SK-N-SH (cell line): ENCODE measurements at regions not wholly inside any gene's neighbourhood (a gene's known extent, or its start where the extent isn't known, plus 50 kb on each side); places are given as distances from the start of the nearest gene placed in this dataset.

Experiments used
- CTCF ChIA-PET: fragments of 300-600, 350-600 bp; formaldehyde crosslinking; extraction: SDS; loops from one replicate; lab custom pipeline; 2021; lab: Yijun Ruan, JAX
- POLR2A ChIA-PET: fragments of 350-600 bp; sonication (Branson Sonifier 250); formaldehyde crosslinking; extraction: SDS; loops from one replicate; lab custom pipeline; 2020; ENCODE audit warnings: antibody characterized with exemption, inconsistent platforms; lab: Yijun Ruan, JAX
- DNase-seq: peaks from one replicate; pipeline ENCODE4 v3.0.0; 2012
- H2AFZ ChIP-seq: fragments of 200-600 bp; sonication (generic); 2 replicates; pipeline ENCODE4 v1.8.1; 2016; ENCODE audit warnings: antibody characterized with exemption, mild to moderate bottlenecking, low read depth
- H3F3A ChIP-seq: fragments of 200-600 bp; sonication (generic); replicated peaks from 2 replicates; pipeline ENCODE3; 2016; ENCODE audit warnings: antibody characterized with exemption, mild to moderate bottlenecking; ENCODE audit not compliant: insufficient read depth
- H3K27ac ChIP-seq, 2 experiments: fragments of 200-500 bp in 1 of 2; fragments of 200-600 bp in 1 of 2; sonication (Bioruptor generic) in 1 of 2; sonication (generic), shearing (Covaris generic) in 1 of 2; 2 replicates each; pipeline versions ENCODE4 v1.5.1 to v1.6.1; 2014 to 2016; ENCODE audit warnings: low read depth in 2 of 2, inconsistent platforms in 1 of 2, low read length in 1 of 2, mild to moderate bottlenecking in 1 of 2, mixed read lengths in 1 of 2
- H3K27me3 ChIP-seq: fragments of 200-600 bp; sonication (generic), shearing (Covaris generic); 2 replicates; pipeline ENCODE4 v1.6.1; 2016; ENCODE audit warnings: mixed run types; ENCODE audit not compliant: insufficient read depth
- H3K36me3 ChIP-seq, 2 experiments: fragments of 200-500 bp in 1 of 2; fragments of 200-600 bp in 1 of 2; sonication (Bioruptor generic) in 1 of 2; sonication (generic) in 1 of 2; replicated peaks in 1 of 2; 2 replicates each; pipeline versions ENCODE3 to v1.5.1; 2014 to 2016; ENCODE audit warnings: low read length in 1 of 2, mild to moderate bottlenecking in 1 of 2; ENCODE audit not compliant: insufficient read depth in 2 of 2, control insufficient read depth in 1 of 2
- H3K4me1 ChIP-seq, 2 experiments: fragments of 200-500 bp in 1 of 2; fragments of 200-600 bp in 1 of 2; sonication (Bioruptor generic) in 1 of 2; sonication (generic), shearing (Covaris generic) in 1 of 2; 2 replicates each; pipeline versions ENCODE4 v1.5.1 to v1.6.1; 2014 to 2016; ENCODE audit warnings: low read depth in 1 of 2, low read length in 1 of 2, mixed run types in 1 of 2; ENCODE audit not compliant: insufficient read depth in 2 of 2, control insufficient read depth in 1 of 2
- H3K4me2 ChIP-seq: fragments of 200-600 bp; sonication (generic), shearing (Covaris generic); 2 replicates; pipeline ENCODE4 v1.6.1; 2017; ENCODE audit warnings: mixed run types
- H3K4me3 ChIP-seq, 2 experiments: fragments of 200-500 bp in 1 of 2; fragments of 200-600 bp in 1 of 2; sonication (Bioruptor generic) in 1 of 2; sonication (generic), shearing (Covaris generic) in 1 of 2; 2 replicates each; pipeline versions ENCODE4 v1.5.1 to v1.8.1; 2014 to 2016; ENCODE audit warnings: low read depth in 2 of 2, inconsistent platforms in 1 of 2, low read length in 1 of 2, mild to moderate bottlenecking in 1 of 2, mixed read lengths in 1 of 2, moderate library complexity in 1 of 2
- H3K79me2 ChIP-seq: fragments of 200-600 bp; sonication (generic); 2 replicates; pipeline ENCODE4 v1.8.1; 2017; ENCODE audit warnings: mild to moderate bottlenecking; ENCODE audit not compliant: insufficient read depth
- H3K9ac ChIP-seq: fragments of 200-600 bp; sonication (generic); 2 replicates; pipeline ENCODE4 v1.6.1; 2017; ENCODE audit warnings: mixed run types
- H3K9me2 ChIP-seq: fragments of 200-600 bp; sonication (generic); 2 replicates; pipeline ENCODE4 v1.6.1; 2017; ENCODE audit warnings: mixed run types
- H3K9me3 ChIP-seq: fragments of 200-600 bp; sonication (generic); 2 replicates; pipeline ENCODE4 v1.6.1; 2017; ENCODE audit warnings: mixed run types, mild to moderate bottlenecking, moderate library complexity
- H4K20me1 ChIP-seq: fragments of 200-600 bp; sonication (generic); 2 replicates; pipeline ENCODE4 v1.6.1; 2017; ENCODE audit warnings: mild to moderate bottlenecking, mixed run types; ENCODE audit not compliant: insufficient read depth
- CTCF ChIP-seq: fragments of 200-600 bp; sonication (generic); IDR thresholded peaks from 2 replicates; pipeline ENCODE4 v1.6.1; 2017; ENCODE audit warnings: antibody characterized with exemption, mild to moderate bottlenecking, moderate library complexity
- ELF1 ChIP-seq: IDR thresholded peaks from 2 replicates; pipeline ENCODE4 v1.4.0; 2012
- EZH2phosphoT487 ChIP-seq: fragments of 200-600 bp; sonication (generic); IDR thresholded peaks from 2 replicates; pipeline ENCODE4 v1.6.1; 2017; ENCODE audit warnings: low read depth, mixed run types, mild to moderate bottlenecking, antibody characterized with exemption, moderate library complexity, borderline replicate concordance
- FOSL2 ChIP-seq: IDR thresholded peaks from 2 replicates; pipeline ENCODE4 v1.4.0; 2012; ENCODE audit warnings: low read depth, mild to moderate bottlenecking, moderate library complexity, borderline replicate concordance
- FOXJ3 ChIP-seq: sonication (generic); formaldehyde crosslinking; IDR thresholded peaks from 2 replicates; pipeline ENCODE4 v1.5.1; 2020; ENCODE audit warnings: mild to moderate bottlenecking, missing genetic modification reagents
- JUND ChIP-seq: IDR thresholded peaks from 2 replicates; pipeline ENCODE4 v1.4.0; 2012
- NFIC ChIP-seq: IDR thresholded peaks from 2 replicates; pipeline ENCODE4 v1.4.0; 2012; ENCODE audit warnings: borderline replicate concordance
- PBX3 ChIP-seq: IDR thresholded peaks from 2 replicates; pipeline ENCODE4; 2012
- POLR2AphosphoS5 ChIP-seq: IDR thresholded peaks from 2 replicates; pipeline ENCODE4 v1.6.1; 2012; ENCODE audit warnings: low read depth, low read length
- RCOR1 ChIP-seq: fragments of 150-350 bp; IDR thresholded peaks from 2 replicates; pipeline ENCODE4 v1.6.1; 2017; ENCODE audit warnings: antibody characterized with exemption, low read length
- RXRA ChIP-seq: IDR thresholded peaks from 2 replicates; pipeline ENCODE4 v1.4.0; 2012; ENCODE audit warnings: low read depth, mild to moderate bottlenecking, borderline replicate concordance
- TAF1 ChIP-seq: IDR thresholded peaks from 2 replicates; pipeline ENCODE4 v1.6.1; 2012; ENCODE audit warnings: low read depth, mild to moderate bottlenecking, low read length, moderate library complexity, borderline replicate concordance
- TCF12 ChIP-seq: IDR thresholded peaks from 2 replicates; pipeline ENCODE4 v1.4.0; 2012
- TEAD4 ChIP-seq: IDR thresholded peaks from 2 replicates; pipeline ENCODE4 v1.4.0; 2012; ENCODE audit warnings: mild to moderate bottlenecking, borderline replicate concordance; ENCODE audit not compliant: insufficient read depth
- WGBS: methylation state at CpG from one replicate; pipeline ENCODE4 v1.1.6; 2017; ENCODE audit warnings: low lambda C conversion rate; 5-methylcytosine and 5-hydroxymethylcytosine counted together
- TF ChIP-seq, protein P1 (sequence below): IDR thresholded peaks from 2 replicates; pipeline ENCODE4 v1.4.0; 2012; ENCODE audit warnings: low read depth, borderline replicate concordance
- TF ChIP-seq, protein P2 (sequence below): fragments of 150-350 bp; IDR thresholded peaks from 2 replicates; pipeline ENCODE4 v1.6.1; 2016; ENCODE audit warnings: mild to moderate bottlenecking, low read depth, low read length

DNA sequence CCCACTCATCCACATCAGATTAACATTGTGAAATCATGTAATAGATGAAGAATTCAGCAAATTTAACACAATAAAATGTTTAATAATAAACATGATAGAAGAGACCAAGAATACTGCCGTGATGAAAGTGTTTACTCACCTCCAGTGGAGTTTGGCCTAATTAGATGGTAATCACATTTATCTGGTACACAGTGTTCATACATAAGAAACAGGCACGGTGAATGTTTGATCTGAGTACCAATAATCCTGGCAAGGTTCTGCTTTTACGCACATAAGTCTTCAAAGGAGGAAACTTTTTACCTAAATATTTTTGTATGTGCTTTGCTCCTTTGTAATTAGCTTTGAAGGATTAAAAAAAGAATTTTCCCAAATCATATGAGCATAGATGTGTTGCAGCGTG, 122.5 kb downstream of the IRS1 start:
- DNase-seq = no peak
- no peak overlapping the region for H3K4me2 ChIP-seq
- H3K27me3 ChIP-seq = no peaks in the 10 kb centered on the region
- H2AFZ ChIP-seq = no peak overlapping the region
- ChIA-PET CTCF (no interaction called here), POLR2A (no interaction called here)
- H3K9ac ChIP-seq = no peak overlapping the region
- TF ChIP-seq, protein P1, sequence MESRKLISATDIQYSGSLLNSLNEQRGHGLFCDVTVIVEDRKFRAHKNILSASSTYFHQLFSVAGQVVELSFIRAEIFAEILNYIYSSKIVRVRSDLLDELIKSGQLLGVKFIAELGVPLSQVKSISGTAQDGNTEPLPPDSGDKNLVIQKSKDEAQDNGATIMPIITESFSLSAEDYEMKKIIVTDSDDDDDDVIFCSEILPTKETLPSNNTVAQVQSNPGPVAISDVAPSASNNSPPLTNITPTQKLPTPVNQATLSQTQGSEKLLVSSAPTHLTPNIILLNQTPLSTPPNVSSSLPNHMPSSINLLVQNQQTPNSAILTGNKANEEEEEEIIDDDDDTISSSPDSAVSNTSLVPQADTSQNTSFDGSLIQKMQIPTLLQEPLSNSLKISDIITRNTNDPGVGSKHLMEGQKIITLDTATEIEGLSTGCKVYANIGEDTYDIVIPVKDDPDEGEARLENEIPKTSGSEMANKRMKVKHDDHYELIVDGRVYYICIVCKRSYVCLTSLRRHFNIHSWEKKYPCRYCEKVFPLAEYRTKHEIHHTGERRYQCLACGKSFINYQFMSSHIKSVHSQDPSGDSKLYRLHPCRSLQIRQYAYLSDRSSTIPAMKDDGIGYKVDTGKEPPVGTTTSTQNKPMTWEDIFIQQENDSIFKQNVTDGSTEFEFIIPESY = no peak
- no peak for TF ChIP-seq NFIC
- TF ChIP-seq CTCF = no peak
- no peak for TF ChIP-seq TAF1
- TF ChIP-seq TCF12 = no peak
- TF ChIP-seq, protein P2, sequence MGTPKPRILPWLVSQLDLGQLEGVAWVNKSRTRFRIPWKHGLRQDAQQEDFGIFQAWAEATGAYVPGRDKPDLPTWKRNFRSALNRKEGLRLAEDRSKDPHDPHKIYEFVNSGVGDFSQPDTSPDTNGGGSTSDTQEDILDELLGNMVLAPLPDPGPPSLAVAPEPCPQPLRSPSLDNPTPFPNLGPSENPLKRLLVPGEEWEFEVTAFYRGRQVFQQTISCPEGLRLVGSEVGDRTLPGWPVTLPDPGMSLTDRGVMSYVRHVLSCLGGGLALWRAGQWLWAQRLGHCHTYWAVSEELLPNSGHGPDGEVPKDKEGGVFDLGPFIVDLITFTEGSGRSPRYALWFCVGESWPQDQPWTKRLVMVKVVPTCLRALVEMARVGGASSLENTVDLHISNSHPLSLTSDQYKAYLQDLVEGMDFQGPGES = no peak
- TF ChIP-seq JUND = no peak
- TF ChIP-seq TEAD4 = no peak
- TF ChIP-seq EZH2phosphoT487 = no peak
- TF ChIP-seq PBX3 = no peak
- TF ChIP-seq RXRA = no peak
- TF ChIP-seq FOXJ3 = no peak
- no peak for TF ChIP-seq POLR2AphosphoS5
- TF ChIP-seq RCOR1 = no peak
- no peak for TF ChIP-seq FOSL2
- no peak for TF ChIP-seq ELF1
- H3F3A ChIP-seq = peaks cover 7% of the 10 kb centered on the region
- no peak overlapping the region for H3K27ac ChIP-seq
- H3K4me1 ChIP-seq = peaks cover 4 to 11% of the 10 kb centered on the region in 2 experiments; a peak in 3 of 4 replicates
- no peak overlapping the region for H3K4me3 ChIP-seq
- H3K9me3 ChIP-seq = no peaks in the 10 kb centered on the region
- no peaks in the 10 kb centered on the region for H3K79me2 ChIP-seq
- no peaks in the 10 kb centered on the region for H3K9me2 ChIP-seq
- H3K36me3 ChIP-seq = no peaks in the 10 kb centered on the region
- 79% methylated on average over 4 of the region's 4 CpGs for WGBS
- no peaks in the 10 kb centered on the region for H4K20me1 ChIP-seq
